Mesenchymal stem cell (in vitro differentiated cells and primary cell): ENCODE measurements at regions not wholly inside any gene's neighbourhood (a gene's known extent, or its start where the extent isn't known, plus 50 kb on each side); places are given as distances from the start of the nearest gene placed in this dataset.

Experiments used
- DNase-seq: peaks from one replicate; pipeline ENCODE4 v3.0.0-alpha.2; 2013
- H2AFZ ChIP-seq: one replicate; pipeline ENCODE4 v1.6.1; 2013; ENCODE audit warnings: low read depth, mild to moderate bottlenecking, control low read depth, inconsistent platforms, low read length, moderate library complexity
- H2AK5ac ChIP-seq: 2 replicates; pipeline ENCODE4 v1.6.1; 2013; ENCODE audit warnings: low read length, moderate library complexity, mild to moderate bottlenecking, inconsistent platforms; ENCODE audit not compliant: severe bottlenecking
- H2BK120ac ChIP-seq: one replicate; pipeline ENCODE4 v1.6.1; 2013; ENCODE audit warnings: low read depth, mild to moderate bottlenecking, inconsistent platforms, low read length, moderate library complexity
- H2BK12ac ChIP-seq, 2 experiments: one replicate each; pipeline ENCODE4 v1.6.1; 2013; ENCODE audit warnings: inconsistent platforms in 2 of 2, low read length in 2 of 2, mild to moderate bottlenecking in 2 of 2, moderate library complexity in 2 of 2, control low read depth in 1 of 2
- H2BK15ac ChIP-seq: one replicate; pipeline ENCODE4 v1.6.1; 2013; ENCODE audit warnings: mild to moderate bottlenecking, low read depth, inconsistent platforms; ENCODE audit not compliant: poor library complexity, severe bottlenecking
- H2BK5ac ChIP-seq: 2 replicates; pipeline ENCODE4 v1.6.1; 2013; ENCODE audit warnings: low read depth, mild to moderate bottlenecking, low read length, control low read depth, inconsistent platforms; ENCODE audit not compliant: poor library complexity, severe bottlenecking
- H3K14ac ChIP-seq, 2 experiments: one replicate each; pipeline ENCODE4 v1.6.1; 2013; ENCODE audit warnings: inconsistent platforms in 2 of 2, low read length in 2 of 2, control low read depth in 1 of 2, mild to moderate bottlenecking in 1 of 2, moderate library complexity in 1 of 2
- H3K18ac ChIP-seq, 2 experiments: one replicate each; pipeline ENCODE4 v1.6.1; 2013; ENCODE audit warnings: inconsistent platforms in 2 of 2, low read length in 2 of 2, control low read depth in 1 of 2, low read depth in 1 of 2, mild to moderate bottlenecking in 1 of 2
- H3K23ac ChIP-seq, 2 experiments: one replicate each; pipeline ENCODE4 v1.6.1; 2013; ENCODE audit warnings: inconsistent platforms in 2 of 2, low read length in 2 of 2, mild to moderate bottlenecking in 2 of 2, moderate library complexity in 2 of 2, control low read depth in 1 of 2
- H3K27ac ChIP-seq: 2 replicates; pipeline ENCODE4 v1.5.1; 2013; ENCODE audit warnings: mild to moderate bottlenecking, moderate library complexity, low read length, control low read depth, inconsistent platforms; ENCODE audit not compliant: poor library complexity, severe bottlenecking
- H3K27me3 ChIP-seq, 2 experiments: 2 replicates each; pipeline versions ENCODE4 v1.6.1 to v1.7.0; 2013; ENCODE audit warnings: low read length in 2 of 2, mild to moderate bottlenecking in 2 of 2, moderate library complexity in 2 of 2, control low read depth in 1 of 2, inconsistent platforms in 1 of 2; ENCODE audit not compliant: control insufficient read depth in 1 of 2, insufficient read depth in 1 of 2
- H3K36me3 ChIP-seq, 2 experiments: 2 replicates each; pipeline versions ENCODE4 v1.6.1 to v1.7.0; 2013; ENCODE audit warnings: low read length in 2 of 2, control low read depth in 1 of 2, inconsistent platforms in 1 of 2, low read depth in 1 of 2, mild to moderate bottlenecking in 1 of 2; ENCODE audit not compliant: insufficient read depth in 2 of 2, control insufficient read depth in 1 of 2
- H3K4ac ChIP-seq, 2 experiments: one replicate each; pipeline ENCODE4 v1.6.1; 2013; ENCODE audit warnings: inconsistent platforms in 2 of 2, low read length in 2 of 2, mild to moderate bottlenecking in 2 of 2, moderate library complexity in 2 of 2, control low read depth in 1 of 2, low read depth in 1 of 2
- H3K4me1 ChIP-seq: 2 replicates; pipeline ENCODE4 v1.6.1; 2013; ENCODE audit warnings: low read depth, low read length, control low read depth; ENCODE audit not compliant: control insufficient read depth, insufficient read depth
- H3K4me2 ChIP-seq: 2 replicates; pipeline ENCODE4 v1.6.1; 2013; ENCODE audit warnings: low read length, mild to moderate bottlenecking, inconsistent platforms; ENCODE audit not compliant: poor library complexity, severe bottlenecking
- H3K4me3 ChIP-seq, 2 experiments: 2 replicates each; pipeline versions ENCODE4 v1.5.1 to v1.7.0; 2013; ENCODE audit warnings: low read length in 2 of 2, mild to moderate bottlenecking in 2 of 2, control low read depth in 1 of 2, low read depth in 1 of 2; ENCODE audit not compliant: insufficient read depth in 1 of 2
- H3K79me1 ChIP-seq: replicated peaks from 2 replicates; pipeline ENCODE4 v1.6.1; 2013; ENCODE audit warnings: mild to moderate bottlenecking, control low read depth, low read length, inconsistent platforms; ENCODE audit not compliant: poor library complexity, severe bottlenecking
- H3K9ac ChIP-seq: 2 replicates; pipeline ENCODE4 v1.7.0; 2013; ENCODE audit warnings: mild to moderate bottlenecking, low read length, moderate library complexity
- H3K9me3 ChIP-seq: 2 replicates; pipeline ENCODE4 v1.7.0; 2013; ENCODE audit warnings: mild to moderate bottlenecking, low read length; ENCODE audit not compliant: control insufficient read depth
- H4K8ac ChIP-seq: one replicate; pipeline ENCODE4 v1.6.1; 2013; ENCODE audit warnings: inconsistent platforms, mild to moderate bottlenecking, low read length, moderate library complexity
- H4K91ac ChIP-seq: one replicate; pipeline ENCODE4 v1.6.1; 2013; ENCODE audit warnings: mild to moderate bottlenecking, low read length, inconsistent platforms
- WGBS: methylation state at CpG from one replicate; pipeline ENCODE4 v1.1.7; 2013; ENCODE audit warnings: mixed read lengths; 5-methylcytosine and 5-hydroxymethylcytosine counted together

GRCh38 chr4:138871555-138871875, 144.1 kb upstream of the NOCT start:
- Histone ChIP-seq H3K4me3 (no peak overlapping the region), H2AFZ (no peak overlapping the region), H2BK120ac (no peak overlapping the region), H4K91ac (no peak overlapping the region), H3K23ac (no peak overlapping the region), H3K79me1 (no peaks in the 10 kb centered on the region), H2BK5ac (no peak overlapping the region), H4K8ac (no peak overlapping the region), H3K14ac (no peak overlapping the region), H3K18ac (no peak overlapping the region), H2BK15ac (no peak overlapping the region), H3K9ac (no peak overlapping the region), H2AK5ac (no peak overlapping the region), H3K9me3 (no peaks in the 10 kb centered on the region), H3K27me3 (peaks cover 0 to 35% of the 10 kb centered on the region in 2 experiments), H2BK12ac (peak overlapping the region in 1 of 2 experiments; percentile 54), H3K4me1 (peaks cover 11% of the 10 kb centered on the region), H3K27ac (no peak overlapping the region), H3K4me2 (no peak overlapping the region), H3K4ac (no peak overlapping the region), H3K36me3 (no peaks in the 10 kb centered on the region)
- WGBS = 84% methylated on average over 10 of the region's 11 CpGs
- no peak for DNase-seq

- Histone ChIP-seq H2BK120ac (no peak overlapping the region), H4K8ac (no peak overlapping the region), H2BK5ac (no peak overlapping the region), H2AK5ac (no peak overlapping the region), H2BK15ac (no peak overlapping the region), H3K14ac (no peak overlapping the region), H3K9ac (no peak overlapping the region), H3K4me2 (no peak overlapping the region), H3K4me3 (no peak overlapping the region), H3K36me3 (no peaks in the 10 kb centered on the region), H2AFZ (no peak overlapping the region), H3K4ac (no peak overlapping the region), H3K4me1 (peaks cover 8% of the 10 kb centered on the region), H3K23ac (no peak overlapping the region), H4K91ac (no peak overlapping the region), H3K18ac (no peak overlapping the region), H3K27me3 (peaks cover 0 to 35% of the 10 kb centered on the region in 2 experiments), H2BK12ac (peak overlapping the region in 1 of 2 experiments; percentile 54), H3K9me3 (no peaks in the 10 kb centered on the region), H3K27ac (no peak overlapping the region), H3K79me1 (no peaks in the 10 kb centered on the region)
- 6% methylated on average over 8 of the region's 9 CpGs for WGBS
- DNase-seq = peak; percentile 81
These were observed 144.6 kb upstream of the NOCT start for GRCh38 chr4:138870737-138871554.

- Histone ChIP-seq H2AFZ (no peak overlapping the region), H3K36me3 (no peaks in the 10 kb centered on the region), H3K14ac (no peak overlapping the region), H2BK15ac (no peak overlapping the region), H3K9ac (no peak overlapping the region), H3K23ac (no peak overlapping the region), H2BK12ac (no peak overlapping the region), H3K18ac (no peak overlapping the region), H2BK120ac (no peak overlapping the region), H3K27me3 (peaks cover 0 to 37% of the 10 kb centered on the region in 2 experiments), H3K4me2 (no peak overlapping the region), H2AK5ac (no peak overlapping the region), H3K27ac (no peak overlapping the region), H4K91ac (no peak overlapping the region), H3K4ac (no peak overlapping the region), H3K4me1 (peaks cover 5% of the 10 kb centered on the region), H3K4me3 (no peak overlapping the region), H4K8ac (no peak overlapping the region), H3K79me1 (no peaks in the 10 kb centered on the region), H2BK5ac (no peak overlapping the region), H3K9me3 (no peaks in the 10 kb centered on the region)
- no peak for DNase-seq
These were observed 145.9 kb upstream of the NOCT start for GRCh38 chr4:138869631-138870030.

GRCh38 chr4:138869165-138869564, 146.4 kb upstream of the NOCT start:
- no peak overlapping the region for H3K18ac ChIP-seq
- H3K79me1 ChIP-seq = no peaks in the 10 kb centered on the region
- H3K14ac ChIP-seq = no peak overlapping the region
- no peak overlapping the region for H2BK12ac ChIP-seq
- H2BK120ac ChIP-seq = no peak overlapping the region
- H3K4me2 ChIP-seq = no peak overlapping the region
- no peak overlapping the region for H4K91ac ChIP-seq
- no peaks in the 10 kb centered on the region for H3K9me3 ChIP-seq
- H3K4me1 ChIP-seq = peaks cover 5% of the 10 kb centered on the region
- H3K23ac ChIP-seq = no peak overlapping the region
- H2AFZ ChIP-seq = no peak overlapping the region
- H3K9ac ChIP-seq = no peak overlapping the region
- H3K36me3 ChIP-seq = no peaks in the 10 kb centered on the region
- DNase-seq = peak; percentile 46
- no peak overlapping the region for H3K27ac ChIP-seq
- WGBS = no CpG with 5 or more reads among the region's 1 CpG
- no peak overlapping the region for H4K8ac ChIP-seq
- no peak overlapping the region for H2BK15ac ChIP-seq
- H2BK5ac ChIP-seq = no peak overlapping the region
- H3K27me3 ChIP-seq = peaks cover 0 to 36% of the 10 kb centered on the region in 2 experiments
- H2AK5ac ChIP-seq = no peak overlapping the region
- H3K4me3 ChIP-seq = no peak overlapping the region
- H3K4ac ChIP-seq = no peak overlapping the region
